ENCODE measurements at regions not wholly inside any gene's neighbourhood (a gene's known extent, or its start where the extent isn't known, plus 50 kb on each side); places are given as distances from the start of the nearest gene placed in this dataset.
"Not testable (repeated sequence)": the region's sequence is repeated elsewhere in the genome, so short reads cannot be mapped to it uniquely, and the experiment has no call there.

DNA sequence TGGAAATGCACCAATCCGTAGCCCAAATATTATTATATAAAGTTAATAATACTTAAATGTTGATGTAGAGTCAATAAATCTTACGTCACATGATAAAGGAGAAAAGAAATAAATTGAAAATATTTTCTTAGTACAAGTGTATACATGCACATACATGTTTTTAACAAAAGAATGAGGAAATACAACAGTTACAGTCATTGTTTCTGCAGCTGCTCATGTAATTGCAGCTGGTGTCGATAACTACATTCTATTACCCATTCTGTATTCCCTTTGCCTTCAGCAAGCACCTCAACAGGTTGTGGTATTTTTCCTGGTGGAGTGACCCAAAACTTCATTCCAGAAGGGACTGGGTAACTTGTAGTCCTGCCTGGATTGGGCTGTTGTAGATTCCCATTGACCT is 377.8 kb upstream of the FSIP2 start:
- Mint-ChIP-seq H3K4me3 (no peak overlapping the region), H3K4me1 (no peaks in the 10 kb centered on the region), H3K36me3 (no peaks in the 10 kb centered on the region), H3K27me3 (no peaks in the 10 kb centered on the region), H3K9me3 (no peaks in the 10 kb centered on the region), H3K27ac (no peak overlapping the region)
- DNase-seq, result no peak

DNA sequence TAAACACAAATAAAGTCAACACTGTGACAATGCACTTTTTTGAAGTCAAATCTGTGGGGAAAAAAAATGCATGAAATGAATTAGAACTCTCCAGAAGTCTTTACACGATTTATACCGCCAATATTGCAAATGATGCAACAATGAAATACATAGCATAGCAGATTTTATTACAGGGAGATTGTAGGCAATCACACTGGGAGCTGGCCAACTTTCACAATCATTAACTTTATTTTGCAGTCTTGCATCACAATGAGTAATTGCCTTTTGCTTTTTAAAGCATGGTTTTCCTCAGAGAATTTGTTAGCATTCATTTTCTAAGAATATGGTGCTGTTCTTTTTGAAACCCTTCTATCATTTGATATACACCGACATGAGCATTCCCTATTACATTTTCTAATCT is 366.4 kb upstream of the FSIP2 start:
- H3K27me3 Mint-ChIP-seq, result no peaks in the 10 kb centered on the region
- H3K36me3 Mint-ChIP-seq, result no peaks in the 10 kb centered on the region
- DNase-seq, result no peak
- H3K9me3 Mint-ChIP-seq, result no peaks in the 10 kb centered on the region
- no peaks in the 10 kb centered on the region for H3K4me1 Mint-ChIP-seq
- H3K4me3 Mint-ChIP-seq, result no peak overlapping the region
- H3K27ac Mint-ChIP-seq, result no peak overlapping the region

DNA sequence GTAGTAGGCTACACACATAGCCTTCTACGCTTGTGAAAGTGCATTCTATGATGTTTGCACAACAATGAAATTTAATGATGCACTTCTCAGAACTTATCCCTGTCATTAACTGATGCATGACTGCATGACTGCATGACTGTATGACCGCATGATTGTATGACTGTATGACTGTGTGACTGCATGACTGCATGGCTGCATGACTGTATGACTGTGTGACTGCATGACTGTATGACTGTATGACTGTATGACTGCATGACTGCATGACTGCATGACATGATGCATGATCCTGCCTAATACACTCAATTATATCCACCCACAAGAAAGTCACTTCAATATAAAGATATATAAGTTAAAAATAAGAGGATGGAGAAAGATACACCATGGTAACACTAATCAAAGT is 365.4 kb upstream of the FSIP2 start:
- Mint-ChIP-seq H3K36me3 (no peaks in the 10 kb centered on the region), H3K4me3 (no peak overlapping the region), H3K27ac (no peak overlapping the region), H3K27me3 (no peaks in the 10 kb centered on the region), H3K9me3 (no peaks in the 10 kb centered on the region), H3K4me1 (no peaks in the 10 kb centered on the region)
- no peak for DNase-seq

DNA sequence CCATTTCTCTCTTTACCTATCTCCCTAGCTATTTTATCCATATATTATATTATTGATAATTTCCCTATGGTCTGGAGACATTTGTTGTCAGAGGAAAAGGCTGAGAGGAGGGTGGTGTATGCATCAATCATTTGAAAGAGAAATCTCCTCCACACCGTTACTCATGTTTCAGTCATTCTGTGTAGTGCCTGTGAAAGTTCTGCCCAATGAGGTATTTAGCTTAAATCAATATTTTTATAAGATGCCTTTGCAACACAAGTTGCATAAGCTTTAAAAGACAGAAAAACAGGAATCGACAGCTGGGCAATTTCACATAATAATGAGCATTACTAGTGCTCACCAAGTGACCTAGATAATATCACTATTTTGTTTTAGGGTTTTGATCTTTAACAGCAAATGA is 363.7 kb upstream of the FSIP2 start:
- Mint-ChIP-seq H3K4me1 (no peaks in the 10 kb centered on the region), H3K36me3 (no peaks in the 10 kb centered on the region), H3K9me3 (peaks cover 5% of the 10 kb centered on the region), H3K27ac (no peak overlapping the region), H3K27me3 (no peaks in the 10 kb centered on the region), H3K4me3 (no peak overlapping the region)
- DNase-seq, result no peak

DNA sequence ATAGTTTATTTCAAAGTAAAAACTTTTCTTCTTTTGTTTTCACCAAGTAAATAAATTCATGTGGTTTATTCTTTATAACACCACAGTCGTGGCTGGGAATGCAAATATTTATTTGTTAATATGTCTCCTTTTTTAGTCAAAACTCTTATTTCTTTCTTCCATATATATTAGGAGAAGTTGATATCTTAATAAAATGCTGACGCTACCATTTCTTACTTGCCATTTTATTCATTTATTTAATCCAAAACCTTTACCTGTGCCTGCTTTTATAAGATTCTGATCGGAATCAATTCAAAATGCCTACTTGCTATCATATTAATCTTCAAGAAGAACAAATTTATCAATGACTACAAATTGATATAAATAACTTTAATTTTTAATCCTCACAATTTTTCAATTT is 362.9 kb upstream of the FSIP2 start:
- H3K27ac Mint-ChIP-seq, result no peak overlapping the region
- H3K4me1 Mint-ChIP-seq, result no peaks in the 10 kb centered on the region
- no peak overlapping the region for H3K4me3 Mint-ChIP-seq
- no peaks in the 10 kb centered on the region for H3K36me3 Mint-ChIP-seq
- peaks cover 5% of the 10 kb centered on the region for H3K9me3 Mint-ChIP-seq
- DNase-seq, result no peak
- H3K27me3 Mint-ChIP-seq, result no peaks in the 10 kb centered on the region

DNA sequence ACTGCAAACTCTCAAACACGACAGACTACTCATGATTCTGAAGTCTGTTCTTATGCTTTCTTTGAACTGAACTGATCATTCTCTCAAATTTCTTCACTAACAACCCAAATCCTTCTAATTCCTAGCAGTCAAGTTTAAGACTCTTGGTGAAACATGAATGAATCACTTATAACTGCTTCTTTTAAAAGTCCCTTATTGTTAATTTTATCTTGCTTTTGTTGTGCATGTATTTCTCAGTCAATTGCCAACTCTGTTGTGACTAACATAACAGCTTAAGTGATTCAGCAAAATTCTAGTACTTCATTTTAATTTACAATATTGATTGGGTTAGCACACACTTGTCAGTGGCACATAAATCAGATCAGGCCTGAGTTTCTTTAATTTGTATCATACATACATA is 357.0 kb upstream of the FSIP2 start:
- peaks cover 6% of the 10 kb centered on the region for H3K9me3 Mint-ChIP-seq

DNA sequence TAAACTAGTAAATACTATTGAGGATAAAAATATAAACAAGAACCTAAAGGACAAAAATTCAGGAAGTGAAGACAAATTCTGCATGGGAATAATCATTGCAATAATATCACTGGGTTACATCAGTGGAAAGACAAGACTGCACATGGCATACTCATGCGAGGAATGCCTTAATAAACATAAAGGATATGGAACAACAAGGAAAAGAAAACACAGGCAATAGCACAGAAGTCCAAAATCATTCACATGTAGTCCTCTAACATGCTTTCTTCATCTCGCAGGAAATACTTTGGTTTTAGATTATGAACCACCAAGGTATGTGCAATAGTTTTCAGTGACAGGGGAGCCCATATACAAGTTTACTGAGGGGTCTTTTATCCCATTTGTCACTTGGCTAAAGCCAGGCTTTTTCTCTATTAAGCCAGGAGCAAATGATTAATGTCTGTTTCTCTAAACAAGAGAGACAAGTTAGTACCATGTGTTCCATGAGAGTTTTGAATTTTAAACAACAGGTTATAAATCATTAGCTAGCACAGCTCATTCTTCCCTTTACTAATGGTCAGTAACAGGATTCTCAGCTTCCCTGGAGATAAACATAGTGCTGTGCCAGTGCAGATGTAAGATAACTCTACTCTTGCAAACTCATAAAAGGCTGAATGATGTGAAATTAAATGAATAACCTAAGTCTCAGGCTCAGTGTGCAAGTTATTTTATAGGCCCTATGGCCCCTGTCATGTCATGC is 353.6 kb upstream of the FSIP2 start:
- Mint-ChIP-seq H3K27me3 (no peaks in the 10 kb centered on the region), H3K36me3 (no peaks in the 10 kb centered on the region), H3K4me1 (no peaks in the 10 kb centered on the region), H3K27ac (no peak overlapping the region), H3K9me3 (peaks cover 1% of the 10 kb centered on the region), H3K4me3 (no peak overlapping the region)
- DNase-seq, result no peak

More for the DNA sequence above, 357.0 kb upstream of the FSIP2 start:
- H3K4me3 Mint-ChIP-seq, result no peak overlapping the region
- H3K27me3 Mint-ChIP-seq, result no peaks in the 10 kb centered on the region
- DNase-seq, result no peak
- H3K36me3 Mint-ChIP-seq, result no peaks in the 10 kb centered on the region
- H3K27ac Mint-ChIP-seq, result no peak overlapping the region
- no peaks in the 10 kb centered on the region for H3K4me1 Mint-ChIP-seq

DNA sequence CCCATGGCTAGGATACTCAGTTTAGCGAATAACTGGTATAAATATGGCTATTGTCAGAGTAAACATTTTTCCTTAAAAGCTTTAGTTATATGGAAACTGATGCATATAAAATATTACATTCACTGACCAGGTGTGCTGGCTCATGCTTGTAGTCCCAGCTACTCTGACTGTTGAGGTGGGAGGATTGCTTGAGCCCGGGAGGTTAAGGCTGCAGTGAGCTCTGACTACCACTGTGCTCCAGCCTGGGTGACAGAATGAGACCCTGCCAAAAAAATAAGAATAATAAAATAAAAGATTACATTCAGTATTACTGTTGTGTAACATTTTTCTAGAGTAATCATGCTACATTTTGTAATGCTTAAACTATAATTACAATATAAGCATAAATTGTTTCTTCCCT is 350.4 kb upstream of the FSIP2 start:
- no peaks in the 10 kb centered on the region for H3K4me1 Mint-ChIP-seq

DNA sequence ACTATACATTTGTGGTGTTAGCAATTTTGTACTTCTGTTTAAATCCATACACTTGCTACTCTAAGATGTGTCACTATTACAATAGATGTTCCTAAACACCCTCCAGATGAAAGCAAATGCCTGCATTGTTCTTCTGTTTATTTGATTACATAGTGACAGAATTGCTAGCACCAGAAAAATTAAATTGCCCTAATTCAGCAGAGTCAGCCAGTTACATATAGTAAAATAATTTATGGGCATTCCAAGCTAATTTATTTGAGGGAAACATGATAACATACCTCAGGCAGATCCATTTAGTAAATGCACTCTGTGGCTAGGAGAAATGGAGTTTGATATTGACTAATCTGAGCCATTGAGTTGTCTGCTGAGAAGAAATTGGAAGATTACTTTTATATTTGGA is 347.1 kb upstream of the FSIP2 start:
- H3K36me3 Mint-ChIP-seq, result no peaks in the 10 kb centered on the region
- no peak overlapping the region for H3K4me3 Mint-ChIP-seq
- H3K9me3 Mint-ChIP-seq, result no peaks in the 10 kb centered on the region
- no peaks in the 10 kb centered on the region for H3K4me1 Mint-ChIP-seq
- DNase-seq, result no peak
- H3K27ac Mint-ChIP-seq, result no peak overlapping the region
- H3K27me3 Mint-ChIP-seq, result no peaks in the 10 kb centered on the region

More for the DNA sequence above, 350.4 kb upstream of the FSIP2 start:
- Mint-ChIP-seq H3K4me3 (no peak overlapping the region), H3K27me3 (no peaks in the 10 kb centered on the region), H3K27ac (no peak overlapping the region), H3K36me3 (no peaks in the 10 kb centered on the region), H3K9me3 (peaks cover 1% of the 10 kb centered on the region)
- DNase-seq, result no peak

DNA sequence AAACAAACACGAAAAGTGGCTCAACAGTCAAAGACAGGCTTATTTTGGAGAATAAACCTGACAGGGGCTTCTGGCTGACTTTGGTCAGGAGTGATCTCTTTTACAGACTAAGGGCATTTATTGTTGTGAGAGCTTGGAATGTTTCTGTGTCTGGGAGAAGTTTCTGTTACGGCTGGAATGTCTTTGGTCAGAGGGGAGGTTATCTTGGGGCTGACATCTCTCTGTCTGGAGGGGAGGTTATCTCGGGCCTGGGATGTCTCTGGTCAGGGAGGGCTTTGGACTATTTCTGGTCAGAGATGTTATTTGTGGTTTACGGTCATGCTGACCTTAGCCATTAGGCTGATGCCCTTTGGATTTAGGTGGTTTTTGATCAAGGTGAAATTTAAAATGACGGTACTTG is 345.5 kb upstream of the FSIP2 start:
- H3K4me3 Mint-ChIP-seq, result no peak overlapping the region
- H3K9me3 Mint-ChIP-seq, result no peaks in the 10 kb centered on the region
- no peak for DNase-seq
- no peaks in the 10 kb centered on the region for H3K27me3 Mint-ChIP-seq
- no peaks in the 10 kb centered on the region for H3K4me1 Mint-ChIP-seq
- H3K36me3 Mint-ChIP-seq, result no peaks in the 10 kb centered on the region
- no peak overlapping the region for H3K27ac Mint-ChIP-seq

DNA sequence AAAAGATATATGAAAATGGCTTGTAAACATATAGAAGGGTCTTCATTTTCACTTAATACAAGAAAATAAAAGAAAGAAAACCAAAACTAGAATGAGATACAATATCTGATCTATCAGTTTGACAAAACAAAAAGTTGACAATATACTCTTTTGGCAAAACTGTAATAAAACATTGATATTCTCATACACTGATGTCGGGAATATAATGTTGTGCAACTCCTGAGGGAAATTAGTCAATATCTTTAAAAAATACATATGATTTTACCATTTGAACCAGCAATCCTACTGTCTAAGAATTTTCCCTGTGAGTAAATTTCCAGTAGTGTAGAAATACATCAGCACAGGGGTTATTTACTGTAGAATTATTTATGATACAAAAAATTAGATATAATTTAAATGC is 336.1 kb upstream of the FSIP2 start:
- Mint-ChIP-seq H3K27me3 (no peaks in the 10 kb centered on the region), H3K4me1 (no peaks in the 10 kb centered on the region), H3K4me3 (no peak overlapping the region)

DNA sequence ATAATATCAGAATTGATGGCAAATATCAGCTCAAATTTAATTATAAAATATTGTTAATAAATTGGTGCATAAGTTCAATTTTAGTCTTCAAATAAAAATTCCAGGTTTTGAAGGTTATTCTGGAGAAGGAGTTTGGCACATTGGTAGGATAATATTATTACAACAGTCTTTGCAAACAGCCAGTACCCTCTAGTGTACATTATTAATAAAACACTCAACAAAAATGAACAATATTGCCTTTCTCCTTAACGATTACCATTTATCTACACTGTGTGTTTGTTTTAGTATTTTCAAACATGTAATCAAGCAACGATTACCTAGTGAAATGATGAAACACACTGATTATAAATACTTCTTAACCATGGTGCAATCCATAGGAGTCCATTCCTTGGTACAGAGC is 334.0 kb upstream of the FSIP2 start:
- no peaks in the 10 kb centered on the region for H3K36me3 Mint-ChIP-seq
- H3K9me3 Mint-ChIP-seq, result no peaks in the 10 kb centered on the region
- no peak for DNase-seq
- no peaks in the 10 kb centered on the region for H3K27me3 Mint-ChIP-seq
- H3K27ac Mint-ChIP-seq, result no peak overlapping the region
- no peak overlapping the region for H3K4me3 Mint-ChIP-seq
- H3K4me1 Mint-ChIP-seq, result no peaks in the 10 kb centered on the region

More for the DNA sequence above, 336.1 kb upstream of the FSIP2 start:
- Mint-ChIP-seq H3K9me3 (peaks cover 2% of the 10 kb centered on the region), H3K27ac (no peak overlapping the region), H3K36me3 (no peaks in the 10 kb centered on the region)
- no peak for DNase-seq

DNA sequence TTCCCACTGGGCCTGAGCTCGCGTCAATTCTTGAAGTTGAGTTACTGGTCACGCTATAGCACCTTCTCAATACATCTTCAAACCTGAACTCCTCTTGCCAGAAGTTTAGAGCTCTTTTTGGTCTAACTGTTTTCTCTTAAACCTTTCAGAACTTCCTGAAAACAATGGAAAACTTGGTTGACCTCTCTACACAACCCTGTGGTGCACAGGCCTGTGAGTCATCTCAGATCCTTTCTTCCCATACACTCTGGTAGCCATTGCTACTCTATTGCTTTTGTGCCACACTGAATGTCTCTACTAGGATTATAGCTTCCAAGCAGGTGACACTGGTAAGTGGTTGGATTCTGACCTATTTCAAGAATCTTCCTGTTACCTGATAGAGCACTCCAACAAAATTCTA is 321.5 kb upstream of the FSIP2 start:
- Mint-ChIP-seq H3K9me3 (peaks cover 2% of the 10 kb centered on the region), H3K4me1 (no peaks in the 10 kb centered on the region), H3K4me3 (no peak overlapping the region), H3K36me3 (no peaks in the 10 kb centered on the region), H3K27ac (no peak overlapping the region), H3K27me3 (no peaks in the 10 kb centered on the region)
- DNase-seq, result no peak

DNA sequence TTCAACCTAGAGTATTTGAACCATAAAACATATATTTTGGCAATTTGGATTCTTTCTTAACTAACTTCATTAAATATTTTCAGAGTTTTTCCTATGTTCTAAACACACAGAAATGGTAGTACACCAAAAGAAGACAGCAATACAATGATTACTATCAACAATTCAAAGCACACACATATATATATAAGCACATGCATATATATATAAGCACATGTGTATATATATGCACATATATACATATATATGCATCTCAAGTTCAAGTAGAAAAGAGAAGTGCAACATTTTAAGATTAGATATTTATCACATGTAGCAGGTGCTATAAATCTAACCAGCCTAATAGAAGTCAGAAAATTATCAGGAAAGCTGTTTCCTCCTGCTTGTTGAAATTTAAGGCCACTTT is 320.9 kb upstream of the FSIP2 start:
- no peak overlapping the region for H3K27ac Mint-ChIP-seq
- no peak overlapping the region for H3K4me3 Mint-ChIP-seq
- DNase-seq, result no peak
- no peaks in the 10 kb centered on the region for H3K36me3 Mint-ChIP-seq
- H3K9me3 Mint-ChIP-seq, result peaks cover 2% of the 10 kb centered on the region
- H3K4me1 Mint-ChIP-seq, result no peaks in the 10 kb centered on the region
- no peaks in the 10 kb centered on the region for H3K27me3 Mint-ChIP-seq

DNA sequence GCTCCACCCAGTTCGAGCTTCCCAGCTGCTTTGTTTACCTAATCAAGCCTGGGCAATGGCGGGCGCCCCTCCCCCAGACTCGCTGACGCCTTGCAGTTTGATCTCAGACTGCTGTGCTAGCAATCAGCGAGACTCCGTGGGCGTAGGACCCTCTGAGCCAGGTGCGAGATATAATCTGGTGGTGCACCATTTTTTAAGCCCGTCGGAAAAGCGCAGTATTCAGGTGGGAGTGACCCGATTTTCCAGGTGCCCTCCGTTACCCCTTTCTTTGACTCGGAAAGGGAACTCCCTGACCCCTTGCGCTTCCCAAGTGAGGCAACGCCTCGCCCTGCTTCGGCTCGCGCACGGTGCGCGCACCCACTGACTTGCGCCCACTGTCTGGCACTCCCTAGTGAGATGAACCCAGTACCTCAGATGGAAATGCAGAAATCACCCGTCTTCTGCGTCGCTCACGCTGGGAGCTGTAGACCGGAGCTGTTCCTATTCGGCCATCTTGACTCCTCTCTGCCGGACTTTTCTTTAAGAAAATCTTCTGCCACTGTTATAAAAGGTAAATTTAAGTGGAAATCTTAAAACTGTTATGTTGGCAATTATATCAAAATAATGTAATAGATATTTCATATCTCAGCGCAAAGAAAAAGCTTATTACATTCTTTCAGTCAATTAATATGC is 313.5 kb upstream of the FSIP2 start:
- not testable (repeated sequence) for H3K36me3 Mint-ChIP-seq, DNase-seq, H3K4me1 Mint-ChIP-seq, H3K4me3 Mint-ChIP-seq, H3K9me3 Mint-ChIP-seq, H3K27me3 Mint-ChIP-seq, H3K27ac Mint-ChIP-seq

DNA sequence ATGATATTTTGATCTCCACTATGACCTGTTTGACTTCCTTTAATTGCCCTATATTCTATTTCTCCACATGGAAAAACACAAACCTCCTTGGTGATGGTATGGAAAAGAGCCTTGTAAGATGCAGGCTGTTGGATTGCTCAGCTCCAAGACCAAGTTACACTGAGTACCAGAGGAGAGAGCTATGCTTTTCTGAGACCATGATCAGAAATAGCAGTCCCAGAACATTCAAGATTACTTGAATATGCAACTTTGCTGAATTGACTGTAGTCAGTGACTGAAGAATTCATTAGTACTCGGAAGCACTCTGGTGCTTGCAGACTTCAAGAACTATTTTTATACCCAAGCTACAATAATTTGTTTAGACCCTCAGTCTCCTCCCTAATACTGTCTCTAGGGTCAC is 310.6 kb upstream of the FSIP2 start:
- no peak for DNase-seq
- H3K27me3 Mint-ChIP-seq, result no peaks in the 10 kb centered on the region

More for the DNA sequence above, 310.6 kb upstream of the FSIP2 start:
- Mint-ChIP-seq H3K36me3 (no peaks in the 10 kb centered on the region), H3K4me3 (no peak overlapping the region), H3K4me1 (no peaks in the 10 kb centered on the region), H3K9me3 (peaks cover 2% of the 10 kb centered on the region), H3K27ac (no peak overlapping the region)

Data from activated naive CD8-positive, alpha-beta T cell treated with anti-CD3 and anti-CD28 coated beads for 36 hours (primary cell).